ENCODE measurements at regions not wholly inside any gene's neighbourhood (a gene's known extent, or its start where the extent isn't known, plus 50 kb on each side); places are given as distances from the start of the nearest gene placed in this dataset.

DNA sequence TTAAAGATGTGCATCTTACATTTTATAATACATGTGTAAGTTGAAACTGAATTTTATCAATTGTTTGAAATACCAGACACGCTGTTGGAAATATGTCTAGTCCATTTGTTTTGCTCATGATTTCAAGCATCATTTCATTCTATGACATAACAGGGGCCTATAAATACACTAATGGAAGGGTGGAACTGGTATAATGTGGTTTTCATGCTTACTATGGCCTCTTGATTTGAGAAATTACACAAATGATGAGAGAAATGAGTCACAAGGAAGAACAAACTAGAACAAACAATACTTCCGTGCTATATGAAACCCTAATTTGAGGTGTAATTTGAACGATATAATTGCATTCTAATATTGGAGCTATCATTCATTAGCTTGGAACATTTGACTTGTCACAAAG is 663.4 kb downstream of the SLC16A7 start:
- Histone ChIP-seq H3K27ac (ENCODE audit: low read depth in 1 of 2, low read length in 2 of 2) (no peak overlapping the region), H3K9me3 (ENCODE audit: control insufficient read depth in 1 of 2, insufficient read depth in 1 of 2, low read length in 2 of 2) (peaks cover 0 to 5% of the 10 kb centered on the region in 2 experiments), H3K36me3 (ENCODE audit: insufficient read depth, low read length) (no peaks in the 10 kb centered on the region), H3K27me3 (ENCODE audit: control insufficient read depth in 1 of 2, insufficient read depth in 2 of 2, low read length in 2 of 2) (no peaks in the 10 kb centered on the region), H3K4me3 (ENCODE audit: low read length) (no peak overlapping the region), H3K4me1 (ENCODE audit: insufficient read depth, low read length) (no peaks in the 10 kb centered on the region)
- H3K36me3 Mint-ChIP-seq (ENCODE audit: low read depth): no peaks in the 10 kb centered on the region
- CTCF ChIA-PET: no interaction called here
- H3K27ac Mint-ChIP-seq: no peak overlapping the region
- no peaks in the 10 kb centered on the region for H3K27me3 Mint-ChIP-seq
- ATAC-seq (ENCODE audit: poor library complexity) (no peak), DNase-seq (no peak)
- no peak overlapping the region for H3K4me3 Mint-ChIP-seq
- POLR2A ChIA-PET: no interaction called here
- no peaks in the 10 kb centered on the region for H3K9me3 Mint-ChIP-seq
- TF ChIP-seq, protein P1, sequence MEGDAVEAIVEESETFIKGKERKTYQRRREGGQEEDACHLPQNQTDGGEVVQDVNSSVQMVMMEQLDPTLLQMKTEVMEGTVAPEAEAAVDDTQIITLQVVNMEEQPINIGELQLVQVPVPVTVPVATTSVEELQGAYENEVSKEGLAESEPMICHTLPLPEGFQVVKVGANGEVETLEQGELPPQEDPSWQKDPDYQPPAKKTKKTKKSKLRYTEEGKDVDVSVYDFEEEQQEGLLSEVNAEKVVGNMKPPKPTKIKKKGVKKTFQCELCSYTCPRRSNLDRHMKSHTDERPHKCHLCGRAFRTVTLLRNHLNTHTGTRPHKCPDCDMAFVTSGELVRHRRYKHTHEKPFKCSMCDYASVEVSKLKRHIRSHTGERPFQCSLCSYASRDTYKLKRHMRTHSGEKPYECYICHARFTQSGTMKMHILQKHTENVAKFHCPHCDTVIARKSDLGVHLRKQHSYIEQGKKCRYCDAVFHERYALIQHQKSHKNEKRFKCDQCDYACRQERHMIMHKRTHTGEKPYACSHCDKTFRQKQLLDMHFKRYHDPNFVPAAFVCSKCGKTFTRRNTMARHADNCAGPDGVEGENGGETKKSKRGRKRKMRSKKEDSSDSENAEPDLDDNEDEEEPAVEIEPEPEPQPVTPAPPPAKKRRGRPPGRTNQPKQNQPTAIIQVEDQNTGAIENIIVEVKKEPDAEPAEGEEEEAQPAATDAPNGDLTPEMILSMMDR (IDR thresholded peaks at IDR 0.05): no peak
- intact Hi-C loops (cut with DNase I, micrococcal nuclease): no loop called here
- no peaks in the 10 kb centered on the region for H3K4me1 Mint-ChIP-seq (ENCODE audit: low read depth)

DNA sequence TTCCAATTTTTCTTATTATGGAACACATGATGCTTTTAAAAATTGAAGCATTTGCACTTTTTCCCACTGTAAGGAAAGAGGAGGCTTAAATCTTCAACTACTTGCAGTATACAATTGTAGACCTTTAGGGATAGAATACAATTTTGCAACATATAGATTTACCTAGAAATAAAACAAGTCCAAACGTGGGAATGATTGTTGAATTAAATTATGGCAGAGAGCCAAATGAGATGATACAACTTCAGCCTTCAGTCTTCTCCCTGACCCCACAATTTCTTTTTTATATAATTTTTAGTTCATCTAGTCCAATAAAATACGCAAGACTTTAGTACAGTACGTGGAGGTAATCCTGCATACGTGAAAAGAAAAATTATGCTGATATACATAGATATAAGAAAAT is 666.5 kb downstream of the SLC16A7 start:
- H3K27me3 Mint-ChIP-seq: no peaks in the 10 kb centered on the region
- no peaks in the 10 kb centered on the region for H3K9me3 Mint-ChIP-seq
- no peaks in the 10 kb centered on the region for H3K36me3 ChIP-seq (ENCODE audit: insufficient read depth, low read length)
- H3K4me3 Mint-ChIP-seq: no peak overlapping the region
- no peak overlapping the region for H3K4me3 ChIP-seq (ENCODE audit: low read length)
- H3K4me1 ChIP-seq (ENCODE audit: insufficient read depth, low read length): no peaks in the 10 kb centered on the region
- no peak overlapping the region for H3K27ac Mint-ChIP-seq
- ChIA-PET CTCF (no interaction called here), POLR2A (no interaction called here)
- TF ChIP-seq, protein P1 (IDR thresholded peaks at IDR 0.05): no peak
- no peaks in the 10 kb centered on the region for H3K27me3 ChIP-seq (ENCODE audit: control insufficient read depth in 1 of 2, insufficient read depth in 2 of 2, low read length in 2 of 2)
- DNase-seq (no peak), ATAC-seq (ENCODE audit: poor library complexity) (no peak)
- no peak overlapping the region for H3K27ac ChIP-seq (ENCODE audit: low read depth in 1 of 2, low read length in 2 of 2)
- no peaks in the 10 kb centered on the region for H3K36me3 Mint-ChIP-seq (ENCODE audit: low read depth)
- no peaks in the 10 kb centered on the region for H3K9me3 ChIP-seq (ENCODE audit: control insufficient read depth in 1 of 2, insufficient read depth in 1 of 2, low read length in 2 of 2)
- intact Hi-C loops (cut with DNase I, micrococcal nuclease): no loop called here
- H3K4me1 Mint-ChIP-seq (ENCODE audit: low read depth): no peaks in the 10 kb centered on the region

- ChIA-PET POLR2A (no interaction called here), CTCF (no interaction called here)
- no peak overlapping the region for H3K27ac Mint-ChIP-seq
- intact Hi-C loops (cut with DNase I, micrococcal nuclease): no loop called here
- H3K9me3 Mint-ChIP-seq: no peaks in the 10 kb centered on the region
- Histone ChIP-seq H3K27me3 (ENCODE audit: control insufficient read depth in 1 of 2, insufficient read depth in 2 of 2, low read length in 2 of 2) (no peaks in the 10 kb centered on the region), H3K9me3 (ENCODE audit: control insufficient read depth in 1 of 2, insufficient read depth in 1 of 2, low read length in 2 of 2) (no peaks in the 10 kb centered on the region), H3K36me3 (ENCODE audit: insufficient read depth, low read length) (no peaks in the 10 kb centered on the region), H3K4me3 (ENCODE audit: low read length) (no peak overlapping the region), H3K27ac (ENCODE audit: low read depth in 1 of 2, low read length in 2 of 2) (no peak overlapping the region), H3K4me1 (ENCODE audit: insufficient read depth, low read length) (no peaks in the 10 kb centered on the region)
- ATAC-seq (ENCODE audit: poor library complexity): no peak
- H3K27me3 Mint-ChIP-seq: no peaks in the 10 kb centered on the region
- no peaks in the 10 kb centered on the region for H3K4me1 Mint-ChIP-seq (ENCODE audit: low read depth)
- TF ChIP-seq, protein P1 (IDR thresholded peaks at IDR 0.05): no peak
- no peaks in the 10 kb centered on the region for H3K36me3 Mint-ChIP-seq (ENCODE audit: low read depth)
- H3K4me3 Mint-ChIP-seq: no peak overlapping the region
- DNase-seq: no peak
Measured at GRCh38 chr12:60263161-60263560, 667.3 kb downstream of the SLC16A7 start.
